Hepatocyte (in vitro differentiated cells): ENCODE measurements at regions not wholly inside any gene's neighbourhood (a gene's known extent, or its start where the extent isn't known, plus 50 kb on each side); places are given as distances from the start of the nearest gene placed in this dataset.

ENCODE experiments used
- DNase-seq: peaks from one replicate; pipeline ENCODE4 v3.0.0-alpha.2; 2016; ENCODE audit warnings: low spot score
- H2AFZ ChIP-seq: fragments of 200-600 bp; sonication (generic); 2 replicates; pipeline ENCODE4 v1.6.0; 2016; ENCODE audit warnings: antibody characterized with exemption, mild to moderate bottlenecking
- H3K27ac ChIP-seq: fragments of 200-600 bp; sonication (generic); 2 replicates; pipeline ENCODE4 v1.5.1; 2016; ENCODE audit warnings: mild to moderate bottlenecking
- H3K27me3 ChIP-seq: fragments of 200-600 bp; sonication (generic); 2 replicates; pipeline ENCODE4 v1.6.1; 2016
- H3K36me3 ChIP-seq: fragments of 200-600 bp; sonication (generic); replicated peaks from 2 replicates; pipeline ENCODE4 v1.5.1; 2016; ENCODE audit warnings: low read depth; ENCODE audit not compliant: insufficient read depth
- H3K4me1 ChIP-seq: fragments of 200-600 bp; sonication (generic); 2 replicates; pipeline ENCODE4 v1.5.1; 2016; ENCODE audit warnings: mild to moderate bottlenecking, moderate library complexity; ENCODE audit not compliant: insufficient read depth
- H3K4me2 ChIP-seq: fragments of 200-600 bp; sonication (generic); 2 replicates; pipeline ENCODE4 v1.6.0; 2016
- H3K4me3 ChIP-seq: fragments of 200-600 bp; sonication (generic); 2 replicates; pipeline ENCODE4 v1.5.1; 2016; ENCODE audit warnings: mild to moderate bottlenecking
- H3K79me2 ChIP-seq: fragments of 200-600 bp; sonication (generic); 2 replicates; pipeline ENCODE4 v1.6.0; 2017; ENCODE audit warnings: mild to moderate bottlenecking
- H3K9me2 ChIP-seq: fragments of 200-600 bp; sonication (generic); replicated peaks from 2 replicates; pipeline ENCODE4 v1.6.0; 2017; ENCODE audit warnings: mild to moderate bottlenecking; ENCODE audit not compliant: insufficient read depth
- H3K9me3 ChIP-seq: fragments of 200-600 bp; sonication (generic); 2 replicates; pipeline ENCODE4 v1.5.1; 2016; ENCODE audit warnings: low read depth, mild to moderate bottlenecking
- H4K20me1 ChIP-seq: fragments of 200-600 bp; sonication (generic); 2 replicates; pipeline ENCODE4 v1.6.0; 2016; ENCODE audit warnings: mild to moderate bottlenecking; ENCODE audit not compliant: insufficient read depth, poor library complexity, severe bottlenecking
- EZH2 ChIP-seq: fragments of 200-600 bp; sonication (generic); IDR thresholded peaks from 2 replicates; pipeline ENCODE4 v1.6.1; 2016; ENCODE audit warnings: antibody characterized with exemption, mild to moderate bottlenecking, borderline replicate concordance
- EZH2phosphoT487 ChIP-seq: fragments of 200-600 bp; sonication (generic); IDR thresholded peaks from one replicate; pipeline ENCODE4 v1.6.1; 2018; ENCODE audit warnings: antibody characterized with exemption, mild to moderate bottlenecking, low read depth, moderate library complexity; ENCODE audit not compliant: unreplicated experiment, severe bottlenecking
- WGBS: methylation state at CpG from one replicate; pipeline ENCODE4 v1.1.6; 2016; ENCODE audit warnings: low lambda C conversion rate; ENCODE audit errors: missing lambda C conversion rate; 5-methylcytosine and 5-hydroxymethylcytosine counted together
- TF ChIP-seq, protein P1 (sequence below): fragments of 200-600 bp; sonication (generic); IDR thresholded peaks from 2 replicates; pipeline ENCODE4 v1.5.1; 2016; ENCODE audit warnings: antibody characterized with exemption, mild to moderate bottlenecking; ENCODE audit not compliant: poor library complexity

DNA sequence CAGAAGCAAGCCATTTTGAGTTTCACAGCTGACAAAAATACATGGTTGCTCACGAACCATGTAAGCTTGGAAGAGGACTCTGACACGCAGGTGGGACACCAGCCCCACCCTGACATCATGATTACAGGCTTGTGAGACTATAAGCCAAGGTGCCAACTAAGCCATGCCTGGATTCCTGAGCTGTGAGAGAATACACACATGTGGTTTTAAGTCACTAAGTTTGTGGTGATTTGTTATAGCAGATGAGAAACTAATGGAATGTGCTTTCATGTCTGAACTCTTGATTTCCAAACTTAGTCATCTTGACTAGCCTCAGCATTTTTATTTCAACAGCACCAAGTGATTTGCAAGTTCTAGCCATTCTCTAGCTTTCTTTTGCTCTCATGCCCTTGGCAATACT, 676.1 kb upstream of the CELF4 start:
- Histone ChIP-seq H4K20me1 (no peaks in the 10 kb centered on the region), H3K27me3 (no peaks in the 10 kb centered on the region), H3K79me2 (no peaks in the 10 kb centered on the region), H3K36me3 (no peaks in the 10 kb centered on the region), H3K9me3 (no peaks in the 10 kb centered on the region), H2AFZ (no peak overlapping the region), H3K27ac (no peak overlapping the region), H3K4me3 (no peak overlapping the region), H3K4me1 (no peaks in the 10 kb centered on the region), H3K4me2 (no peak overlapping the region), H3K9me2 (no peaks in the 10 kb centered on the region)
- no peak for DNase-seq
- WGBS = 88% methylated on average over 2 of the region's 2 CpGs
- TF ChIP-seq EZH2 (no peak), EZH2phosphoT487 (no peak)
- TF ChIP-seq, protein P1, sequence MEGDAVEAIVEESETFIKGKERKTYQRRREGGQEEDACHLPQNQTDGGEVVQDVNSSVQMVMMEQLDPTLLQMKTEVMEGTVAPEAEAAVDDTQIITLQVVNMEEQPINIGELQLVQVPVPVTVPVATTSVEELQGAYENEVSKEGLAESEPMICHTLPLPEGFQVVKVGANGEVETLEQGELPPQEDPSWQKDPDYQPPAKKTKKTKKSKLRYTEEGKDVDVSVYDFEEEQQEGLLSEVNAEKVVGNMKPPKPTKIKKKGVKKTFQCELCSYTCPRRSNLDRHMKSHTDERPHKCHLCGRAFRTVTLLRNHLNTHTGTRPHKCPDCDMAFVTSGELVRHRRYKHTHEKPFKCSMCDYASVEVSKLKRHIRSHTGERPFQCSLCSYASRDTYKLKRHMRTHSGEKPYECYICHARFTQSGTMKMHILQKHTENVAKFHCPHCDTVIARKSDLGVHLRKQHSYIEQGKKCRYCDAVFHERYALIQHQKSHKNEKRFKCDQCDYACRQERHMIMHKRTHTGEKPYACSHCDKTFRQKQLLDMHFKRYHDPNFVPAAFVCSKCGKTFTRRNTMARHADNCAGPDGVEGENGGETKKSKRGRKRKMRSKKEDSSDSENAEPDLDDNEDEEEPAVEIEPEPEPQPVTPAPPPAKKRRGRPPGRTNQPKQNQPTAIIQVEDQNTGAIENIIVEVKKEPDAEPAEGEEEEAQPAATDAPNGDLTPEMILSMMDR = no peak

DNA sequence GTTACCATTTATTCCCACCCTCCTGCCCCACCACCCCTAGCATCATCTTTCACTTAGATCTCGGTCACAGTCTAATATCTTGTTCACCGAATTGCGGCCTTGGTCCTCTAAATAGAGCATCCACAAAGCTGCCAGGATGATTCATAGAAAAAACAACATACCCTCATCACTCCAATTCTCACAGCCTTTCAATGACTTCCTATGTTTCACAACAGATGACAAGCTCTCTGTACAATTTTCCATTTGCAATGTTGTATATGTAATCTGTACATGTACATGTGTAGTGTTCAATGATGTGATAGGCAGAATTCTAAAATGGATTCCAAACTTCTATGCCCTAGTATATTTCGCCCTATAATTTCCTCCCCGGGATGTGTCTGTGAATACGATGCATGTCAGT, 675.6 kb upstream of the CELF4 start:
- H3K4me2 ChIP-seq = no peak overlapping the region
- H4K20me1 ChIP-seq = no peaks in the 10 kb centered on the region
- no peaks in the 10 kb centered on the region for H3K4me1 ChIP-seq
- no peaks in the 10 kb centered on the region for H3K27me3 ChIP-seq
- H2AFZ ChIP-seq = no peak overlapping the region
- 97% methylated on average over 6 of the region's 6 CpGs for whole genome bisulfite sequencing
- no peaks in the 10 kb centered on the region for H3K9me2 ChIP-seq
- TF ChIP-seq, protein P1 = no peak
- TF ChIP-seq EZH2phosphoT487 = no peak
- TF ChIP-seq EZH2 = no peak
- no peaks in the 10 kb centered on the region for H3K36me3 ChIP-seq
- no peaks in the 10 kb centered on the region for H3K9me3 ChIP-seq
- no peak overlapping the region for H3K27ac ChIP-seq
- H3K79me2 ChIP-seq = no peaks in the 10 kb centered on the region
- no peak overlapping the region for H3K4me3 ChIP-seq
- no peak for DNase-seq

DNA sequence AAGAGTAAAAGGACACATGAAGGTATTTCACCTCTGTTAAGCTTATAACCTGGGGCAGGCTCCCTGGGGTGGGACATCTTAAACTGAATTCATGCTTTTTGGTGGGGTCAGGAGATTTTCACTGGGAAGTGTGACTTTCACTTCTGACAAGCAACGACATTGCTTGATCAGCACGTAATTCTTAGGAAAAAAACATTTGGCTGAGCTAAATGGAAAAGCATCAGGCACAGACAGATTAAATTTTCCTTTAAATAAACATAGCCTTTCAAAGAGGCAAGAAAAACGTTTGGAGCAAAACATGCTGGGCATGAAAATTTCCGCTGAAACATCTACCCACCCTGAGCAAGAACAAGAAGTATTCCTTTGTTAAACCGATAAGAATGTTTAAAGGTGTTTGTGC, 674.0 kb upstream of the CELF4 start:
- TF ChIP-seq EZH2phosphoT487 = no peak
- TF ChIP-seq, protein P1 = no peak
- TF ChIP-seq EZH2 = no peak
- Histone ChIP-seq H3K79me2 (no peaks in the 10 kb centered on the region), H2AFZ (no peak overlapping the region), H3K9me2 (no peaks in the 10 kb centered on the region), H4K20me1 (no peaks in the 10 kb centered on the region), H3K36me3 (no peaks in the 10 kb centered on the region), H3K4me3 (no peak overlapping the region), H3K9me3 (no peaks in the 10 kb centered on the region), H3K27me3 (no peaks in the 10 kb centered on the region), H3K27ac (no peak overlapping the region), H3K4me1 (no peaks in the 10 kb centered on the region), H3K4me2 (no peak overlapping the region)
- DNase-seq = no peak
- WGBS = 64% methylated on average over 5 of the region's 5 CpGs

DNA sequence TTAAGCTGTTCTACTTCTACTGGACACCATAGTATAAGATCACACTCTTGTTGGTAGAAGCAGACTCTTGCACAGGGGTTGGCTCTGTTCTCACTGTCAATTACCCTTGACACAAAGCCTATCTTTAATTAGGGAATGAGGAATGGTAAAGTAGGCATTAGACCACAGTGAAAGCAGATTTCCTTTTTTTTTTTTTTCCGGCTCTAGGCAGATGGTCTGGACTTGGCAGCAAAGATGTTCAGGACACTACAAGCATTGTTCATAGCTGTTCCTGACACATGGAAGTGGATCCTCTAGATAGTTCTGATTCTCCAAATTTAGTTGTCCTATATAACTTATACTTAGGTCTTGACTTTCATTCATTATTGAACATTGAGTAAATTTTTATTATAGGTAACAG, 672.2 kb upstream of the CELF4 start:
- 100% methylated on average over 1 of the region's 1 CpG for WGBS
- Histone ChIP-seq H3K36me3 (no peaks in the 10 kb centered on the region), H3K4me2 (no peak overlapping the region), H3K9me3 (no peaks in the 10 kb centered on the region), H3K4me3 (no peak overlapping the region), H4K20me1 (no peaks in the 10 kb centered on the region), H3K27ac (no peak overlapping the region), H3K4me1 (no peaks in the 10 kb centered on the region), H3K79me2 (no peaks in the 10 kb centered on the region), H3K9me2 (no peaks in the 10 kb centered on the region), H3K27me3 (no peaks in the 10 kb centered on the region), H2AFZ (no peak overlapping the region)
- no peak for DNase-seq
- TF ChIP-seq EZH2phosphoT487 (no peak), EZH2 (no peak)
- TF ChIP-seq, protein P1 = no peak
